Neural crest cell (in vitro differentiated cells): ENCODE measurements at regions not wholly inside any gene's neighbourhood (a gene's known extent, or its start where the extent isn't known, plus 50 kb on each side); places are given as distances from the start of the nearest gene placed in this dataset.
A peak's percentile ranks its signal among the peaks of the same experiment; 100 is the strongest.
"Not testable (repeated sequence)": the region's sequence is repeated elsewhere in the genome, so short reads cannot be mapped to it uniquely, and the experiment has no call there.

Experiments used
- DNase-seq: peaks from one replicate; pipeline ENCODE4 v3.0.0; 2021; ENCODE audit warnings: low read depth, mixed read lengths, low spot score
- H3K27ac Mint-ChIP-seq: one replicate; pipeline ENCODE4 v1.8.0; 2021; ENCODE audit warnings: mild to moderate bottlenecking, mixed read lengths; ENCODE audit not compliant: unreplicated experiment
- H3K27me3 Mint-ChIP-seq: 2 replicates; pipeline ENCODE4 v1.8.0; 2021; ENCODE audit warnings: low read depth, mild to moderate bottlenecking, mixed read lengths
- H3K36me3 Mint-ChIP-seq: 2 replicates; pipeline ENCODE4 v1.8.0; 2021; ENCODE audit warnings: low read depth, mild to moderate bottlenecking, mixed read lengths
- H3K4me1 Mint-ChIP-seq: 2 replicates; pipeline ENCODE4 v1.8.0; 2021; ENCODE audit warnings: mixed read lengths
- H3K4me3 Mint-ChIP-seq: one replicate; pipeline ENCODE4 v1.8.0; 2021; ENCODE audit warnings: mild to moderate bottlenecking, mixed read lengths
- H3K9me3 Mint-ChIP-seq: 2 replicates; pipeline ENCODE4 v1.8.0; 2021; ENCODE audit warnings: mixed read lengths
- CTCF ChIP-seq: fragments of 200-600 bp; sonication (generic); conservative IDR thresholded peaks from 2 replicates; pipeline ENCODE4 v1.5.0; 2021; ENCODE audit warnings: antibody characterized with exemption, mild to moderate bottlenecking

- H3K27me3 Mint-ChIP-seq: no peaks in the 10 kb centered on the region
- H3K4me1 Mint-ChIP-seq: no peaks in the 10 kb centered on the region
- no peak overlapping the region for H3K4me3 Mint-ChIP-seq
- H3K27ac Mint-ChIP-seq: no peak overlapping the region
- no peak for DNase-seq
- no peaks in the 10 kb centered on the region for H3K36me3 Mint-ChIP-seq
- H3K9me3 Mint-ChIP-seq: no peaks in the 10 kb centered on the region
- TF ChIP-seq CTCF: no peak
Measured at GRCh38 chr5:89313804-89314588, 431.0 kb upstream of the MEF2C start.

GRCh38 chr5:89313044-89313443 is 430.1 kb upstream of the MEF2C start:
- no peak for TF ChIP-seq CTCF
- Mint-ChIP-seq H3K27me3 (no peaks in the 10 kb centered on the region), H3K27ac (no peak overlapping the region), H3K9me3 (no peaks in the 10 kb centered on the region), H3K4me1 (no peaks in the 10 kb centered on the region), H3K36me3 (no peaks in the 10 kb centered on the region), H3K4me3 (no peak overlapping the region)
- no peak for DNase-seq

GRCh38 chr5:89309268-89309667 is 426.3 kb upstream of the MEF2C start:
- Mint-ChIP-seq H3K27ac (no peak overlapping the region), H3K36me3 (no peaks in the 10 kb centered on the region), H3K27me3 (no peaks in the 10 kb centered on the region), H3K4me3 (no peak overlapping the region), H3K9me3 (no peaks in the 10 kb centered on the region), H3K4me1 (no peaks in the 10 kb centered on the region)
- no peak for TF ChIP-seq CTCF
- DNase-seq: no peak

GRCh38 chr5:89308606-89309040 is 425.6 kb upstream of the MEF2C start:
- Mint-ChIP-seq H3K27me3 (no peaks in the 10 kb centered on the region), H3K36me3 (no peaks in the 10 kb centered on the region), H3K4me3 (no peak overlapping the region), H3K27ac (no peak overlapping the region), H3K9me3 (no peaks in the 10 kb centered on the region), H3K4me1 (no peaks in the 10 kb centered on the region)
- DNase-seq: no peak
- TF ChIP-seq CTCF: no peak

- no peak for DNase-seq
- H3K36me3 Mint-ChIP-seq: no peaks in the 10 kb centered on the region
- H3K9me3 Mint-ChIP-seq: no peaks in the 10 kb centered on the region
- H3K4me3 Mint-ChIP-seq: no peak overlapping the region
- no peaks in the 10 kb centered on the region for H3K27me3 Mint-ChIP-seq
- no peaks in the 10 kb centered on the region for H3K4me1 Mint-ChIP-seq
- H3K27ac Mint-ChIP-seq: peak overlapping the region; percentile 68
- no peak for TF ChIP-seq CTCF
Measured at GRCh38 chr5:89307972-89308371, 425.0 kb upstream of the MEF2C start.

- not testable (repeated sequence) for H3K4me3 Mint-ChIP-seq, DNase-seq, H3K9me3 Mint-ChIP-seq, H3K27ac Mint-ChIP-seq, H3K27me3 Mint-ChIP-seq, H3K36me3 Mint-ChIP-seq, H3K4me1 Mint-ChIP-seq
Measured at GRCh38 chr5:89307141-89307540, 424.2 kb upstream of the MEF2C start.
